GM12878 (cell line): ENCODE measurements at regions not wholly inside any gene's neighbourhood (a gene's known extent, or its start where the extent isn't known, plus 50 kb on each side); places are given as distances from the start of the nearest gene placed in this dataset.

ENCODE experiments used
- ATAC-seq: fragments of 200-7000 bp; cut with Tn5 transposase; 3 replicates; pipeline ENCODE4 v1.9.1; 2020; ENCODE audit warnings: mild to moderate bottlenecking, moderate library complexity
- BruUV-seq: library from RNA; stranded (reverse); fragments of 400-500 nt; replicated peaks from 2 replicates; lab custom pipeline; 2021; lab: Mats Ljungman, UMichigan
- CTCF ChIA-PET: fragments of 300-600 bp; sonication (Branson Sonifier 250); formaldehyde crosslinking; extraction: SDS; loops from one replicate; lab custom pipeline; 2021; ENCODE audit warnings: inconsistent platforms; lab: Yijun Ruan, JAX
- POLR2A ChIA-PET: fragments of 350-600 bp; formaldehyde crosslinking; extraction: SDS; loops from one replicate; lab custom pipeline; 2021; ENCODE audit warnings: inconsistent platforms; lab: Charles Lee
- RAD21 ChIA-PET: fragments of 300-600 bp; sonication (Branson Sonifier 250); formaldehyde crosslinking; loops from one replicate; lab custom pipeline; 2023; ENCODE audit warnings: antibody characterized with exemption; ENCODE audit not compliant: unreplicated experiment; lab: Charles Lee
- SMC1A ChIA-PET: fragments of 300-600 bp; sonication (Branson Sonifier 250); formaldehyde crosslinking; loops from one replicate; lab custom pipeline; 2023; ENCODE audit not compliant: unreplicated experiment, uncharacterized antibody; lab: Charles Lee
- DNase-seq: peaks from one replicate; pipeline ENCODE4 v3.0.0-alpha.2; 2011; ENCODE audit warnings: low read depth, low spot score
- FAIRE-seq: peaks from 3 replicates; lab custom pipeline; 2011; peaks lifted over from hg19 to GRCh38; lab: Jason Lieb, UNC
- H2AFZ ChIP-seq: 2 replicates; pipeline ENCODE4 v1.6.0; 2011; ENCODE audit warnings: low read depth, low read length, control low read depth; ENCODE audit not compliant: control insufficient read depth
- H3K27ac ChIP-seq: 2 replicates; pipeline ENCODE4 v1.5.1; 2011; ENCODE audit warnings: control low read depth; ENCODE audit not compliant: control insufficient read depth, insufficient read depth
- H3K27me3 ChIP-seq, 2 experiments: replicated peaks in 1 of 2; 2 replicates each; pipeline versions ENCODE4 v1.6.0 to v1.6.1; 2011; ENCODE audit warnings: low read length in 1 of 2; ENCODE audit not compliant: control insufficient read depth in 2 of 2, insufficient read depth in 2 of 2
- H3K36me3 ChIP-seq, 2 experiments: 2 replicates each; pipeline ENCODE4 v1.5.1; 2011; ENCODE audit warnings: low read length in 1 of 2; ENCODE audit not compliant: control insufficient read depth in 2 of 2, insufficient read depth in 2 of 2
- H3K4me1 ChIP-seq: 2 replicates; pipeline ENCODE4 v1.6.1; 2011; ENCODE audit warnings: mild to moderate bottlenecking, low read length, moderate library complexity, mixed read lengths; ENCODE audit not compliant: control insufficient read depth, insufficient read depth
- H3K4me2 ChIP-seq: 2 replicates; pipeline ENCODE4 v1.6.0; 2011; ENCODE audit warnings: control low read depth; ENCODE audit not compliant: control insufficient read depth, insufficient read depth
- H3K4me3 ChIP-seq: fragments of 200-600 bp; sonication (generic); 2 replicates; pipeline ENCODE4 v1.5.1; 2016
- H3K79me2 ChIP-seq: 2 replicates; pipeline ENCODE4 v1.6.0; 2011; ENCODE audit warnings: low read length; ENCODE audit not compliant: control insufficient read depth, insufficient read depth
- H3K9ac ChIP-seq: 2 replicates; pipeline ENCODE4 v1.8.0; 2011; ENCODE audit warnings: low read length, control low read depth, mixed read lengths; ENCODE audit not compliant: control insufficient read depth, insufficient read depth
- H3K9me3 ChIP-seq: replicated peaks from 3 replicates; pipeline ENCODE4 v1.5.1; 2011; ENCODE audit warnings: mild to moderate bottlenecking, low read length; ENCODE audit not compliant: control insufficient read depth, insufficient read depth
- H4K20me1 ChIP-seq: 2 replicates; pipeline ENCODE4 v1.6.0; 2011; ENCODE audit not compliant: control insufficient read depth, insufficient read depth
- EP300 ChIP-seq, 2 experiments: fragments of 150-350 bp in 1 of 2; IDR thresholded peaks; 2 replicates each; pipeline ENCODE4 v1.6.1; 2011 to 2012; ENCODE audit warnings: low read depth in 2 of 2, low read length in 2 of 2, borderline replicate concordance in 1 of 2, improper control_type of control experiment in 1 of 2, inconsistent platforms in 1 of 2; ENCODE audit not compliant: control insufficient read depth in 1 of 2
- FOXM1 ChIP-seq: IDR thresholded peaks from 2 replicates; pipeline ENCODE4 v1.6.1; 2012; ENCODE audit warnings: low read depth, mild to moderate bottlenecking, inconsistent platforms, low read length, moderate library complexity
- HDGF ChIP-seq: fragments of 450-650 bp; IDR thresholded peaks from 2 replicates; pipeline ENCODE4 v1.6.1; 2016; ENCODE audit warnings: antibody characterized with exemption
- MTA3 ChIP-seq: IDR thresholded peaks from 2 replicates; pipeline ENCODE4 v1.6.1; 2012; ENCODE audit warnings: low read length, inconsistent platforms, borderline replicate concordance
- MYB ChIP-seq: fragments of 150-350 bp; IDR thresholded peaks from 2 replicates; pipeline ENCODE4 v1.6.1; 2014; ENCODE audit warnings: mild to moderate bottlenecking, low read depth, low read length, borderline replicate concordance
- NBN ChIP-seq: fragments of 450-650 bp; IDR thresholded peaks from 2 replicates; pipeline ENCODE4 v1.6.1; 2016
- RUNX3 ChIP-seq: IDR thresholded peaks from 2 replicates; pipeline ENCODE4 v1.6.1; 2012; ENCODE audit warnings: low read length, inconsistent platforms
- SMAD1 ChIP-seq: fragments of 450-650 bp; IDR thresholded peaks from 2 replicates; pipeline ENCODE4 v1.6.1; 2018; ENCODE audit warnings: mild to moderate bottlenecking, low read depth; ENCODE audit not compliant: partially characterized antibody
- SMAD5 ChIP-seq: IDR thresholded peaks from 2 replicates; pipeline ENCODE4 v1.6.1; 2016; ENCODE audit warnings: antibody characterized with exemption, low read depth
- SPI1 ChIP-seq: IDR thresholded peaks from 2 replicates; pipeline ENCODE4 v1.6.1; 2011; ENCODE audit warnings: low read depth, mild to moderate bottlenecking, low read length, moderate library complexity, borderline replicate concordance; ENCODE audit not compliant: insufficient read depth
- SREBF2 ChIP-seq: IDR thresholded peaks from 2 replicates; pipeline ENCODE4 v1.6.1; 2012; ENCODE audit warnings: mild to moderate bottlenecking, low read length
- ZNF207 ChIP-seq: fragments of 450-650 bp; IDR thresholded peaks from 2 replicates; pipeline ENCODE4 v1.6.1; 2014; ENCODE audit warnings: antibody characterized with exemption, mild to moderate bottlenecking, borderline replicate concordance
- WGBS: methylation state at CpG from one replicate; pipeline ENCODE4 v1.1.6; 2016; ENCODE audit warnings: low lambda C conversion rate; ENCODE audit not compliant: insufficient replicate concordance, insufficient coverage; ENCODE audit errors: missing lambda C conversion rate; 5-methylcytosine and 5-hydroxymethylcytosine counted together
- in situ Hi-C: fragments of 300-500 bp; cut with MboI; formaldehyde crosslinking; loops from 9 replicates; pipeline ENCODE4 v1.14.3; 2018; ENCODE audit warnings: mixed read lengths
- intact Hi-C: fragments of 100-400 bp; cut with micrococcal nuclease; formaldehyde crosslinking; loops from one replicate; pipeline ENCODE4 v1.14.2; 2022; ENCODE audit not compliant: unreplicated experiment
- TF ChIP-seq, protein P1 (sequence below): IDR thresholded peaks from 2 replicates; pipeline ENCODE4 v1.6.1; 2012; ENCODE audit warnings: low read depth, low read length, improper control_type of control experiment
- TF ChIP-seq, protein P2 (sequence below): fragments of 450-650 bp; IDR thresholded peaks from 2 replicates; pipeline ENCODE4 v1.6.1; 2018; ENCODE audit warnings: borderline replicate concordance, mild to moderate bottlenecking; ENCODE audit not compliant: partially characterized antibody

DNA sequence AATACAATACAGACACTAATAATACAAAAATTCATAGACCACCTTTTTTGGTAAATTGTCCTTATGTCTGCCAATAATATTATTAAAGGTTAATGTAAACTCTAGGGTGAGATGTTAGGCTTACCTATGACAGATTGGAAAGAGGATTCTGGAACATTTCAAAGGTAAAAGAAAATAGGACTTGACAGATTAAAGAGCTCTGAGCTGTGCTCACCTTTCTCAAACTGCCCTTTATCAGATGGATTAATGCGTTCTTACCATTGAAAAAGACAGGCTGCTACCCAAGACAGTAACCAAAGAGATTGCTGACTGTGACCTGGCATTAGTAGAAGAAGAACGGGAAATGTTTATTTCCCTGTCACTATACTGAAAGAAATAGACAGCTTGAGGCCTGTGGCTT lies 156.1 kb upstream of the MRPS30 start:
- H3K9ac ChIP-seq = no peak overlapping the region
- SMC1A ChIA-PET = interaction anchor here (0.6 to 1.1 kb wide), 2 partner anchors 38 to 294 kb away, joined by 3 read pairs; no protein-coding TSS in a partner anchor
- no peak for FAIRE-seq
- TF ChIP-seq NBN (no peak), EP300 (IDR thresholded peaks at IDR 0.05; ENCODE audit: borderline replicate concordance in 1 of 2, control insufficient read depth in 1 of 2, low read depth in 2 of 2, low read length in 2 of 2) (no peak), SMAD1 (no peak), MYB (no peak), FOXM1 (no peak), MTA3 (no peak), SREBF2 (no peak), SPI1 (no peak), RUNX3 (no peak), ZNF207 (no peak), SMAD5 (no peak), HDGF (no peak)
- TF ChIP-seq, protein P1, sequence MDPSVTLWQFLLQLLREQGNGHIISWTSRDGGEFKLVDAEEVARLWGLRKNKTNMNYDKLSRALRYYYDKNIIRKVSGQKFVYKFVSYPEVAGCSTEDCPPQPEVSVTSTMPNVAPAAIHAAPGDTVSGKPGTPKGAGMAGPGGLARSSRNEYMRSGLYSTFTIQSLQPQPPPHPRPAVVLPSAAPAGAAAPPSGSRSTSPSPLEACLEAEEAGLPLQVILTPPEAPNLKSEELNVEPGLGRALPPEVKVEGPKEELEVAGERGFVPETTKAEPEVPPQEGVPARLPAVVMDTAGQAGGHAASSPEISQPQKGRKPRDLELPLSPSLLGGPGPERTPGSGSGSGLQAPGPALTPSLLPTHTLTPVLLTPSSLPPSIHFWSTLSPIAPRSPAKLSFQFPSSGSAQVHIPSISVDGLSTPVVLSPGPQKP = no peak
- TF ChIP-seq, protein P2, sequence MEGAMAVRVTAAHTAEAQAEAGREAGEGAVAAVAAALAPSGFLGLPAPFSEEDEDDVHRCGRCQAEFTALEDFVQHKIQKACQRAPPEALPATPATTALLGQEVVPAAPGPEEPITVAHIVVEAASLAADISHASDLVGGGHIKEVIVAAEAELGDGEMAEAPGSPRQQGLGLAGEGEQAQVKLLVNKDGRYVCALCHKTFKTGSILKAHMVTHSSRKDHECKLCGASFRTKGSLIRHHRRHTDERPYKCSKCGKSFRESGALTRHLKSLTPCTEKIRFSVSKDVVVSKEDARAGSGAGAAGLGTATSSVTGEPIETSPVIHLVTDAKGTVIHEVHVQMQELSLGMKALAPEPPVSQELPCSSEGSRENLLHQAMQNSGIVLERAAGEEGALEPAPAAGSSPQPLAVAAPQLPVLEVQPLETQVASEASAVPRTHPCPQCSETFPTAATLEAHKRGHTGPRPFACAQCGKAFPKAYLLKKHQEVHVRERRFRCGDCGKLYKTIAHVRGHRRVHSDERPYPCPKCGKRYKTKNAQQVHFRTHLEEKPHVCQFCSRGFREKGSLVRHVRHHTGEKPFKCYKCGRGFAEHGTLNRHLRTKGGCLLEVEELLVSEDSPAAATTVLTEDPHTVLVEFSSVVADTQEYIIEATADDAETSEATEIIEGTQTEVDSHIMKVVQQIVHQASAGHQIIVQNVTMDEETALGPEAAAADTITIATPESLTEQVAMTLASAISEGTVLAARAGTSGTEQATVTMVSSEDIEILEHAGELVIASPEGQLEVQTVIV = no peak
- TF ChIP-seq, all 136 proteins: peak for 0
- POLR2A ChIA-PET = no interaction called here
- H2AFZ ChIP-seq = no peak overlapping the region
- H4K20me1 ChIP-seq = no peaks in the 10 kb centered on the region
- no TSS peak for BruUV-seq
- no peaks in the 10 kb centered on the region for H3K27me3 ChIP-seq
- RAD21 ChIA-PET = no interaction called here
- ATAC-seq (no peak), DNase-seq (no peak)
- H3K27ac ChIP-seq = no peak overlapping the region
- no peak overlapping the region for H3K4me2 ChIP-seq
- H3K4me1 ChIP-seq = no peaks in the 10 kb centered on the region
- H3K36me3 ChIP-seq = no peaks in the 10 kb centered on the region
- WGBS = 0% methylated on average over 2 of the region's 2 CpGs
- in situ Hi-C loops = no loop called here
- no peak overlapping the region for H3K4me3 ChIP-seq
- no peaks in the 10 kb centered on the region; the same call in 2 of the 3 replicates for H3K9me3 ChIP-seq
- intact Hi-C loops = no loop called here
- CTCF ChIA-PET = no interaction called here
- H3K79me2 ChIP-seq = no peaks in the 10 kb centered on the region
